GM18498 (cell line): ENCODE measurements at regions not wholly inside any gene's neighbourhood (a gene's known extent, or its start where the extent isn't known, plus 50 kb on each side); places are given as distances from the start of the nearest gene placed in this dataset.

ENCODE experiments used
- ATAC-seq: cut with Tn5 transposase; IDR thresholded peaks from one replicate; pipeline ENCODE4 v1.9.1; 2021; ENCODE audit warnings: mild to moderate bottlenecking, moderate library complexity; ENCODE audit not compliant: unreplicated experiment

- ATAC-seq, result no peak
Measured at GRCh38 chr17:77375917-77376651, 235.3 kb downstream of the SEC14L1 start.

- ATAC-seq, result no peak
Measured at GRCh38 chr17:77376795-77377709, 236.3 kb downstream of the SEC14L1 start.

DNA sequence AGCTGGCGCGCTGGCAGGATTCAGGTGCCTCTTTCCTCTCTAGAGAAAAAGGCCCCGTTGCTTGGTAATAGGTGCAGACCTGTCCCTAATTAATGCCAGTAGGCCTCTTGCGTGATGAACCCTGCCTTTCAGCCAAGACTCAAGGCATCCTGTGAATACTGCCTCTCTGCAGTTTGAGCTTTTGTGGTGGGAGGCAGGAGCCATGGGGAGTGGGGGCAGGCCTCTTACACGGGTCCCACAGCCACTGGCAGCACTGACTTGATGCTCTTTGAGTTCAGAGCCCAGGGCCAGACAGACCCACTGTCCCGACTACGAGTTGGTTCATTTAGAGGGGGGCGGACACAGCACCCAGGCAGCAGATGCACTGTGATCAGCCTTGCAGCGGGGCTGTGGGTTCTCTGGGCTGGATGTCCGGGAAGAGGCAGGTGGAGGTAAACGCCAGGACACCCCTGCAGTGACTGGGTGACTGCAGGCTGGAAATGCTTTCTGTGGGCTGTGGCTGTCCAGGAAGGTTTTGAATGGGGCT lies 237.0 kb downstream of the SEC14L1 start:
- no peak for ATAC-seq

- ATAC-seq, result no peak
Measured at GRCh38 chr17:77378318-77379064, 237.7 kb downstream of the SEC14L1 start.

DNA sequence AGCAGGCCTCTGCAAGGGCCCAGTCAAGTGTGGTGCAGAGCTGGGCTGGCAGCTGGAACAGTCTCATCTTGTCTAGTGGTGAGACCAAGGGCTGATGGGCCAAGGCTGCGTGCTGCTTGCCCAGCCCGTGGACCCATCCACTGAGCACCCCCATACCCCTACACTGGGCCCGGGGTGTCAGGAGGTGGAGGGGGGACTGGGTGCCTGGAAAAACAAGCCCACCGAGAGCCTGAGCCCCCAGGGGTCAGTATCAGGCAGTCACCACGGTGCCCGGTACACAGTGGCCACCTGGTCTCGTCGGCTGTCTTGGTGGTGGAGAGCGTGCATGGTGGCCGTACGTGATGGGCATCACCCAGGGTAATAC lies 238.3 kb downstream of the SEC14L1 start:
- no peak for ATAC-seq

GRCh38 chr17:77379832-77380231 lies 239.1 kb downstream of the SEC14L1 start:
- no peak for ATAC-seq

DNA sequence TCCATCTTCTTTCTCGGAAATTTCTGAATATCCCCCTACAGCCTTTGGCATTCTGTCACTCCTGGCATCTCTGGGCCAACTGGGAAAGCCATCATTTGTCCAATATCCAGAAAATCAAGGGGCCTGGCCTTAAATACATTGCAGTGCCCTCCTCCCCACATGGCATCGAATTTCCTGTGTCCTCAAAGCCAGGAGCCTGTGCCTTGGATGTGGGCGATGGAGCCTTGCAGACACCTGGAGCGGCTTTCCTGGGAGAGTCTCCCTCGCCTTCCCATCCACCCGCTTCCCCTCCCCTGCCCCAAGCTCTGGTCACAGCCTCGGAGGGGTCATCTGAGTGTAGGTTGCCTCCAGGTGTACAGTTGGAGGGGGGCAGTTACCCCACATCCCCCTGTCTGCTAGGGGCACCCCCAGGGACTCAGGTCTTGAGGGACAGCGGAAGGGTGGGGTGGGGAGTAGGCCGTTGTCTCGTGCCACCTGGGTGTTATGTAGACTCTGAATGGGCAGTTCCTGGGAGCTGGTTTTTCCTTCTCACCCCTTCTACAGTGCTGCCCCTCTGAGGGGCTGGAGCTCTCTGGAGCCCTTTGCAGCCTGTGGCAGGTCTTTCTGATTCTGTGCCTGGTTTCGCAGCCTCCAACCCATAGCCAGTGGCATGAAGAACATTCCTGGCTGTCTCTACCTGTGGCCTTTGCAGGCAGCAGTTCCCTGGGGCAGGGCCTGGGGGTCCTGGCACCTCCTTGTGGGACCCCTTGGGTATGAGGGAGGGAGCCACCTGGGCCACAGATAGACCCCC lies 239.8 kb downstream of the SEC14L1 start:
- no peak for ATAC-seq

DNA sequence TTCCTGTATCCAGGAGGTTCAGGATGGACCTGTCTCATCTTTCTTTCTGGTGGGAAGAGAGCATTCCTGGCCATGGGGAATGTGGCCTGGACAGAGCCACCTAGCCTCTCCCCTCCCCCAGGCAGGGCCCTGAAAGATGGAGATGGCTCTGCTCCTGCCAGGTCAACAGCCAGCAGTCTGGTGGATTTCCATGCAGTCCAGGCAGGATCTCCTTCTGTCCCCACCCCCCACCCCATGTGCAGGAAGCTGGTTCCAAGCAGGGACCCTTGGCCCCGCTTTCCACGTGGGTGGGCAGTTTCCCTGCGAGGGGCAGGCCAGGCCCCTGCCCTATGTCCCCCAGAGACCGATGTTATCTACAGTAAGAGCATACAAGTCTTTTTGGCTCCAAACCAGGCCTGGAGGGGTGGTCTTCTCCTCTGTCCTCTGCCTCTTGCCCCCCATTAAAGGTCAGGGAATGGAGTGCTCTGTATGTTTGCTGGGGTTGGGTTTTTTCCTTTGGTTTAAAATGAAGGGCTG lies 240.5 kb downstream of the SEC14L1 start:
- no peak for ATAC-seq

GRCh38 chr17:77381731-77382130 lies 241.0 kb downstream of the SEC14L1 start:
- ATAC-seq, result no peak

GRCh38 chr17:77382356-77382911 lies 241.7 kb downstream of the SEC14L1 start:
- no peak for ATAC-seq

- no peak for ATAC-seq
Measured at GRCh38 chr17:77382966-77383612, 242.3 kb downstream of the SEC14L1 start.

- ATAC-seq, result no peak
Measured at GRCh38 chr17:77383613-77384608, 243.1 kb downstream of the SEC14L1 start.

DNA sequence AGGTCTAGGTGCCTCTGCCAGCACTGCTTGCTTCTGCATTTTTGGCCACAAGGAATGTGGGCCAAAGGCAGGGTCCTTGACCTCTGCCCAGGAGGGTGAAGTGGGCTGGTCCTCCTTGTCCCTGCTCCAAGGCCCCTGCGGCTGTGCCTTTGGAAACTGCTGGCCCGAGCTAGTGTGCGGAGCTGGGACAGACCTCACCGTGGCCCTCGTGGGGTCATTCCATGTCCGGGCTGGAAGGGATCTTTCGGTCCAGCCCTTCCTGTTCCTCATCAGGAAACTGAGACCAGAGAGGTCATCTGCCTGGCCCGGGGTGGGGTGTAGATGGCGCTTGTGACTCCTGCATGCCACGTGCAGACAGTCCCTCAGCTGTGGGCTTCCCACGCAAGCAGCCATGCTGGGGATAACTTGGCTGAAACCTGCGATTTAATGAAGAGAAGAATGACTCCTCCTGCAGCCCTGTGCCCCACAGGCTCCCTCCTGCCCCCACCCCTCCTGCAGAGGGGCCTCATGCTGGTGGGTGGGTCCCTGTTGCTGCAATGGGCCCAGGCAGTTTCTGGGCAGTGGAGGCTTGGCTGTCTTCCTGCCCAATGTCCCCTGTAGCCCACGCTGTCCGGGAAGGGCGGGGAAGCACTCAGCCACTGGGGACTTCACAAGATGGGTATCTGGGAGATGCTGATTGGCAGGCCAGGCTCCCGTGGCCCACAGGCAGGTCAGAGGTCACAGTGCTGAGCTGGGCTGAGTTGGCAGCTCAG lies 245.2 kb downstream of the SEC14L1 start:
- ATAC-seq, result no peak

- no peak for ATAC-seq
Measured at GRCh38 chr17:77386502-77387192, 245.9 kb downstream of the SEC14L1 start.

DNA sequence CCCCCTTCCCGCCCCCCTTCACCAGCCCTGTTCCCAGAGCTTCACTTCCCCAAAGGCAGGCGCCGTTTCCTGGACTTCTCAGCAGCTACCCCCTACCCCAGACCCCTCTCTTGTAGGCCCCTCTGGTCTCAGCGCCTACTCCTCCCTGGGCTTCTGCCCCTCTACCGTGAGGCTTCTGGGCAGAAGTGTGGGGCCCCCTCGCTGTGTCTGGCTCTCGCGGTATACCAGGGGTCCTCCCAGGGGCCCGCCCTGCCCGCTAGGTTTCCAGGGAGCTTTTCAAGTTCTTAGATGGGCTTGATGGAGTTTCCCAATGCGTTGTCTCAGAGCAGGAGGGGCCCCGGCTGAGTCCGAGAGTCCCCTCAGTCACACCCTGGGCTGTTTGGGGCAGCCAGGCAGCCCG lies 247.1 kb downstream of the SEC14L1 start:
- no peak for ATAC-seq

- ATAC-seq, result no peak
Measured at GRCh38 chr17:77388384-77389306, 247.9 kb downstream of the SEC14L1 start.
